ENCODE measurements at regions not wholly inside any gene's neighbourhood (a gene's known extent, or its start where the extent isn't known, plus 50 kb on each side); places are given as distances from the start of the nearest gene placed in this dataset.
A peak's percentile ranks its signal among the peaks of the same experiment; 100 is the strongest.

DNA sequence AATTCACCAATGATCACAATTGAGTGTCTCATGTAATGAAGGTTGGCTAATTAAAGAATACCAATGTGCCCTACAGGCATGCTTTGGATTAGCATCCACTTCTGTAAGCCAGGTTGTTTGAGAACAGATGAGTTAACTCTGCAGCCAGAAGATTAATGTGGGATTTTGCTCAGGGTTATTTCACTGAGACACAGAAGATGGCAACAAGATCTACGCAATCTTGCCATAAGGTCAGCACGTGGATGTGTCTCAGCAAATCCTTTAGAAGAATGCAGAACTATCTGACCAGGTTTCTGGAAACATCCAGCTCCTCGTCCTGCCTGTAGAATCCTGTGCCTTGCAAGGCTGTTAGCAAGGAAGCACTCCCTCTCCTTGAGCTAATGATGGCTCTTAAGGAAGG, 532.6 kb upstream of the AMELY start:
- H3K79me1 ChIP-seq (replicated peaks; ENCODE audit: low read length, poor library complexity, severe bottlenecking): no peaks in the 10 kb centered on the region
- H4K8ac ChIP-seq (ENCODE audit: low read length): no peak overlapping the region
- no peak overlapping the region for H3K9ac ChIP-seq (ENCODE audit: low read length)
- no peak overlapping the region for H3K4me3 ChIP-seq (ENCODE audit: insufficient read depth in 1 of 2, low read depth in 1 of 2, low read length in 2 of 2)
- no peak overlapping the region for H2BK15ac ChIP-seq (ENCODE audit: low read depth, poor library complexity, severe bottlenecking)
- H3K4me1 ChIP-seq (ENCODE audit: control insufficient read depth, insufficient read depth, low read depth, low read length): no peaks in the 10 kb centered on the region
- no peak overlapping the region for H3K14ac ChIP-seq (ENCODE audit: low read length in 2 of 2)
- no peak overlapping the region for H2AK5ac ChIP-seq (ENCODE audit: low read length, severe bottlenecking)
- no peak overlapping the region for H3K4me2 ChIP-seq (ENCODE audit: low read length, poor library complexity, severe bottlenecking)
- no peaks in the 10 kb centered on the region for H3K27me3 ChIP-seq (ENCODE audit: control insufficient read depth in 1 of 2, insufficient read depth in 1 of 2, low read length in 2 of 2)
- WGBS: 87% methylated on average over 3 of the region's 3 CpGs
- H2AFZ ChIP-seq (ENCODE audit: low read depth, low read length): no peak overlapping the region
- DNase-seq: no peak
- no peak overlapping the region for H2BK5ac ChIP-seq (ENCODE audit: low read depth, low read length, poor library complexity, severe bottlenecking)
- no peaks in the 10 kb centered on the region for H3K36me3 ChIP-seq (ENCODE audit: control insufficient read depth in 1 of 2, insufficient read depth in 2 of 2, low read depth in 1 of 2, low read length in 2 of 2)
- no peaks in the 10 kb centered on the region for H3K9me3 ChIP-seq (ENCODE audit: control insufficient read depth, low read length)
- H3K27ac ChIP-seq (ENCODE audit: low read length, poor library complexity, severe bottlenecking): no peak overlapping the region
- H4K91ac ChIP-seq (ENCODE audit: low read length): no peak overlapping the region
- no peak overlapping the region for H3K4ac ChIP-seq (ENCODE audit: low read depth in 1 of 2, low read length in 2 of 2)
- H2BK12ac ChIP-seq (ENCODE audit: low read length in 2 of 2): no peak overlapping the region
- no peak overlapping the region for H2BK120ac ChIP-seq (ENCODE audit: low read depth, low read length)
- H3K18ac ChIP-seq (ENCODE audit: low read depth in 1 of 2, low read length in 2 of 2): no peak overlapping the region
- no peak overlapping the region for H3K23ac ChIP-seq (ENCODE audit: low read length in 2 of 2)

GRCh38 chrY:7440796-7441530, 529.4 kb upstream of the AMELY start:
- no peaks in the 10 kb centered on the region for H3K36me3 ChIP-seq (ENCODE audit: control insufficient read depth in 1 of 2, insufficient read depth in 2 of 2, low read depth in 1 of 2, low read length in 2 of 2)
- no peak overlapping the region for H2AK5ac ChIP-seq (ENCODE audit: low read length, severe bottlenecking)
- WGBS: 93% methylated on average over 2 of the region's 4 CpGs
- no peak overlapping the region for H2AFZ ChIP-seq (ENCODE audit: low read depth, low read length)
- H3K27ac ChIP-seq (ENCODE audit: low read length, poor library complexity, severe bottlenecking): no peak overlapping the region
- H4K8ac ChIP-seq (ENCODE audit: low read length): no peak overlapping the region
- no peak overlapping the region for H4K91ac ChIP-seq (ENCODE audit: low read length)
- no peak overlapping the region for H3K4me2 ChIP-seq (ENCODE audit: low read length, poor library complexity, severe bottlenecking)
- no peaks in the 10 kb centered on the region for H3K27me3 ChIP-seq (ENCODE audit: control insufficient read depth in 1 of 2, insufficient read depth in 1 of 2, low read length in 2 of 2)
- H2BK15ac ChIP-seq (ENCODE audit: low read depth, poor library complexity, severe bottlenecking): no peak overlapping the region
- H3K79me1 ChIP-seq (replicated peaks; ENCODE audit: low read length, poor library complexity, severe bottlenecking): no peaks in the 10 kb centered on the region
- no peaks in the 10 kb centered on the region for H3K9me3 ChIP-seq (ENCODE audit: control insufficient read depth, low read length)
- H3K4me3 ChIP-seq (ENCODE audit: insufficient read depth in 1 of 2, low read depth in 1 of 2, low read length in 2 of 2): no peak overlapping the region
- no peaks in the 10 kb centered on the region for H3K4me1 ChIP-seq (ENCODE audit: control insufficient read depth, insufficient read depth, low read depth, low read length)
- H2BK12ac ChIP-seq (ENCODE audit: low read length in 2 of 2): no peak overlapping the region
- no peak overlapping the region for H2BK120ac ChIP-seq (ENCODE audit: low read depth, low read length)
- H3K9ac ChIP-seq (ENCODE audit: low read length): no peak overlapping the region
- H3K14ac ChIP-seq (ENCODE audit: low read length in 2 of 2): no peak overlapping the region
- no peak overlapping the region for H2BK5ac ChIP-seq (ENCODE audit: low read depth, low read length, poor library complexity, severe bottlenecking)
- H3K4ac ChIP-seq (ENCODE audit: low read depth in 1 of 2, low read length in 2 of 2): no peak overlapping the region
- H3K23ac ChIP-seq (ENCODE audit: low read length in 2 of 2): no peak overlapping the region
- no peak for DNase-seq
- no peak overlapping the region for H3K18ac ChIP-seq (ENCODE audit: low read depth in 1 of 2, low read length in 2 of 2)

GRCh38 chrY:7437086-7437485, 525.5 kb upstream of the AMELY start:
- H3K4ac ChIP-seq (ENCODE audit: low read depth in 1 of 2, low read length in 2 of 2): no peak overlapping the region
- no peak overlapping the region for H3K14ac ChIP-seq (ENCODE audit: low read length in 2 of 2)
- H4K91ac ChIP-seq (ENCODE audit: low read length): no peak overlapping the region
- H2BK15ac ChIP-seq (ENCODE audit: low read depth, poor library complexity, severe bottlenecking): no peak overlapping the region
- no peaks in the 10 kb centered on the region for H3K79me1 ChIP-seq (replicated peaks; ENCODE audit: low read length, poor library complexity, severe bottlenecking)
- no peak overlapping the region for H3K23ac ChIP-seq (ENCODE audit: low read length in 2 of 2)
- no peaks in the 10 kb centered on the region for H3K9me3 ChIP-seq (ENCODE audit: control insufficient read depth, low read length)
- WGBS: 86% methylated on average over 1 of the region's 1 CpG
- H4K8ac ChIP-seq (ENCODE audit: low read length): no peak overlapping the region
- no peak for DNase-seq
- no peak overlapping the region for H3K9ac ChIP-seq (ENCODE audit: low read length)
- H3K18ac ChIP-seq (ENCODE audit: low read depth in 1 of 2, low read length in 2 of 2): no peak overlapping the region
- no peaks in the 10 kb centered on the region for H3K36me3 ChIP-seq (ENCODE audit: control insufficient read depth in 1 of 2, insufficient read depth in 2 of 2, low read depth in 1 of 2, low read length in 2 of 2)
- no peaks in the 10 kb centered on the region for H3K4me1 ChIP-seq (ENCODE audit: control insufficient read depth, insufficient read depth, low read depth, low read length)
- no peak overlapping the region for H2AFZ ChIP-seq (ENCODE audit: low read depth, low read length)
- no peaks in the 10 kb centered on the region for H3K27me3 ChIP-seq (ENCODE audit: control insufficient read depth in 1 of 2, insufficient read depth in 1 of 2, low read length in 2 of 2)
- H2BK5ac ChIP-seq (ENCODE audit: low read depth, low read length, poor library complexity, severe bottlenecking): no peak overlapping the region
- H3K27ac ChIP-seq (ENCODE audit: low read length, poor library complexity, severe bottlenecking): no peak overlapping the region
- no peak overlapping the region for H2AK5ac ChIP-seq (ENCODE audit: low read length, severe bottlenecking)
- H2BK12ac ChIP-seq (ENCODE audit: low read length in 2 of 2): no peak overlapping the region
- H2BK120ac ChIP-seq (ENCODE audit: low read depth, low read length): no peak overlapping the region
- H3K4me3 ChIP-seq (ENCODE audit: insufficient read depth in 1 of 2, low read depth in 1 of 2, low read length in 2 of 2): no peak overlapping the region
- H3K4me2 ChIP-seq (ENCODE audit: low read length, poor library complexity, severe bottlenecking): no peak overlapping the region

DNA sequence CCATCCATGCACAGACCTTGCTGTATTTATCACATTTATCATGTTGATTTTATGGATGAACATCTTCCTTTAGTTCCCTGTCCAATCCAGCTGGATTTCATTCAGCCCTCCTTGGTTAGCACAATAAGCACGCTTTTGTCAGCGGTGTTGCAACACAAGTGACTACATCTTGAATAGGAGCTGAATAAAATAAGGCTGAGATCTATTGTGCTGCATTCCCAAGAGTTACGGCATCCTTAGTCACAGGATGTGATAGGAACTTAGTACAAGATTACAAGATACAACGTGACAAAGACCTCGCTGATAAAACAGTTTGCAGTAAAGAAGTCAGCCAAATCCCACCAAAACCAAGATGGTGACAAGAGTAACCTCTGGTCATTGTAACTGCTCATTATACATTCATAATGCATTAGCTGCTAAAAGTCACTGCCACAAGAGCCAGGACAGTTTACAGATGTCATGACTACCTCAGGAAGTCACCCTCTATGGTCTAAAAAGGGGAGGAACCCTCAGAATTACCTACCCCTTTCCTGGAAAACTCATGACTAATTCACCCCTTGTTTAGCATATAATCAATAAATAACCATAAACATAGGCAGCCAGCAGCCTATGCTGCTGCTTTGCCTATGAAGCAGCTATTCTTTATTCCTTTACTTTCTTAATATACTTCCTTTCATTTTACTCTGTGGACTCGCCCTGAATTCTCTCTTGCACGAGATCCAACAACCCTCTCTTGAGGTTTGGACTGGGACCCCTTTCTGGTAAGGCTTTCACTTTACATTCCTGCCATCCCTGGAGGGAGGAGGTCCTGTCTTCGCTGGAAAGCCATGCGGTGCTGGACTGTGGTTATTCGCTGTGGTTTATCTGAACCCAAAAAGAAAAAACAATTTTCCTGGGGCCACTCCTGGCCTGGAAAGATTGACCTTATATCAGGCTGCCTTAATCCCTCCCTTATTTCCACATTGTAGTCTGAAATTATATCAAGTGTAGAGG, 522.6 kb upstream of the AMELY start:
- no peak overlapping the region for H2AK5ac ChIP-seq (ENCODE audit: low read length, severe bottlenecking)
- no peaks in the 10 kb centered on the region for H3K9me3 ChIP-seq (ENCODE audit: control insufficient read depth, low read length)
- H3K4me1 ChIP-seq (ENCODE audit: control insufficient read depth, insufficient read depth, low read depth, low read length): no peaks in the 10 kb centered on the region
- H3K9ac ChIP-seq (ENCODE audit: low read length): no peak overlapping the region
- no peak overlapping the region for H3K4me3 ChIP-seq (ENCODE audit: insufficient read depth in 1 of 2, low read depth in 1 of 2, low read length in 2 of 2)
- H3K4me2 ChIP-seq (ENCODE audit: low read length, poor library complexity, severe bottlenecking): no peak overlapping the region
- H2BK15ac ChIP-seq (ENCODE audit: low read depth, poor library complexity, severe bottlenecking): no peak overlapping the region
- H3K27me3 ChIP-seq (ENCODE audit: control insufficient read depth in 1 of 2, insufficient read depth in 1 of 2, low read length in 2 of 2): no peaks in the 10 kb centered on the region
- no peak overlapping the region for H3K18ac ChIP-seq (ENCODE audit: low read depth in 1 of 2, low read length in 2 of 2)
- H3K4ac ChIP-seq (ENCODE audit: low read depth in 1 of 2, low read length in 2 of 2): no peak overlapping the region
- H2BK120ac ChIP-seq (ENCODE audit: low read depth, low read length): no peak overlapping the region
- peak; percentile 64 for DNase-seq
- H4K8ac ChIP-seq (ENCODE audit: low read length): no peak overlapping the region
- H4K91ac ChIP-seq (ENCODE audit: low read length): no peak overlapping the region
- no peak overlapping the region for H3K27ac ChIP-seq (ENCODE audit: low read length, poor library complexity, severe bottlenecking)
- 78% methylated on average over 7 of the region's 10 CpGs for WGBS
- no peak overlapping the region for H2AFZ ChIP-seq (ENCODE audit: low read depth, low read length)
- no peaks in the 10 kb centered on the region for H3K79me1 ChIP-seq (replicated peaks; ENCODE audit: low read length, poor library complexity, severe bottlenecking)
- no peak overlapping the region for H2BK12ac ChIP-seq (ENCODE audit: low read length in 2 of 2)
- no peak overlapping the region for H2BK5ac ChIP-seq (ENCODE audit: low read depth, low read length, poor library complexity, severe bottlenecking)
- no peak overlapping the region for H3K23ac ChIP-seq (ENCODE audit: low read length in 2 of 2)
- H3K36me3 ChIP-seq (ENCODE audit: control insufficient read depth in 1 of 2, insufficient read depth in 2 of 2, low read depth in 1 of 2, low read length in 2 of 2): no peaks in the 10 kb centered on the region
- no peak overlapping the region for H3K14ac ChIP-seq (ENCODE audit: low read length in 2 of 2)
